ENCODE measurements at regions not wholly inside any gene's neighbourhood (a gene's known extent, or its start where the extent isn't known, plus 50 kb on each side); places are given as distances from the start of the nearest gene placed in this dataset.
A peak's percentile ranks its signal among the peaks of the same experiment; 100 is the strongest.

GRCh38 chr20:52016022-52016421, 175.6 kb downstream of the ZFP64 start:
- no peak for ATAC-seq
- Histone ChIP-seq H3K4me3 (no peak overlapping the region), H3K36me3 (replicated peaks in 1 of 2; ENCODE audit: insufficient read depth in 1 of 2, low read depth in 2 of 2) (no peaks in the 10 kb centered on the region), H3K27me3 (no peaks in the 10 kb centered on the region), H3K9me3 (no peaks in the 10 kb centered on the region), H3K27ac (no peak overlapping the region), H3K4me1 (no peaks in the 10 kb centered on the region)
- WGBS, 2 donors: 71 to 79% methylated on average over 5 of the region's 5 CpGs
- intact Hi-C loops (cut with DNase I): no loop called here
- no peak for DNase-seq
- TF ChIP-seq POLR2A (IDR thresholded peaks at IDR 0.05) (no peak), CTCF (IDR thresholded peaks at IDR 0.05) (no peak)

- TF ChIP-seq CTCF (IDR thresholded peaks at IDR 0.05) (no peak), POLR2A (IDR thresholded peaks at IDR 0.05) (no peak)
Measured at GRCh38 chr20:52015155-52015554, 176.4 kb downstream of the ZFP64 start.

GRCh38 chr20:52012079-52012478, 179.5 kb downstream of the ZFP64 start:
- Histone ChIP-seq H3K4me3 (no peak overlapping the region), H3K36me3 (replicated peaks in 1 of 2; ENCODE audit: insufficient read depth in 1 of 2, low read depth in 2 of 2) (no peaks in the 10 kb centered on the region), H3K27ac (no peak overlapping the region), H3K27me3 (no peaks in the 10 kb centered on the region), H3K4me1 (no peaks in the 10 kb centered on the region), H3K9me3 (no peaks in the 10 kb centered on the region)
- intact Hi-C loops (cut with DNase I): no loop called here
- 75 to 83% methylated on average over 5 of the region's 5 CpGs for WGBS, 2 donors
- ATAC-seq: no peak
- no peak for TF ChIP-seq POLR2A (IDR thresholded peaks at IDR 0.05)
- TF ChIP-seq CTCF (IDR thresholded peaks at IDR 0.05): no peak
- no peak for DNase-seq

More at GRCh38 chr20:52015155-52015554, 176.4 kb downstream of the ZFP64 start:
- H3K27ac ChIP-seq: peak overlapping the region in 1 of 4 donors; percentile 27
- 54 to 66% methylated on average over 5 of the region's 5 CpGs for WGBS, 2 donors
- no peaks in the 10 kb centered on the region for H3K27me3 ChIP-seq
- DNase-seq (no peak), ATAC-seq (no peak)
- no peaks in the 10 kb centered on the region for H3K9me3 ChIP-seq
- intact Hi-C loops (cut with DNase I): no loop called here
- no peak overlapping the region for H3K4me3 ChIP-seq
- H3K4me1 ChIP-seq: no peaks in the 10 kb centered on the region
- H3K36me3 ChIP-seq (replicated peaks in 1 of 2; ENCODE audit: insufficient read depth in 1 of 2, low read depth in 2 of 2): no peaks in the 10 kb centered on the region

GRCh38 chr20:52011093-52011492, 180.5 kb downstream of the ZFP64 start:
- no peaks in the 10 kb centered on the region for H3K27me3 ChIP-seq
- WGBS, 2 donors: 84 to 89% methylated on average over 3 of the region's 3 CpGs
- H3K9me3 ChIP-seq: no peaks in the 10 kb centered on the region
- ATAC-seq (no peak), DNase-seq (no peak)
- H3K4me3 ChIP-seq: no peak overlapping the region
- intact Hi-C loops (cut with DNase I): no loop called here
- TF ChIP-seq CTCF (IDR thresholded peaks at IDR 0.05) (no peak), POLR2A (IDR thresholded peaks at IDR 0.05) (no peak)
- H3K27ac ChIP-seq: no peak overlapping the region
- H3K36me3 ChIP-seq (replicated peaks in 1 of 2; ENCODE audit: insufficient read depth in 1 of 2, low read depth in 2 of 2): no peaks in the 10 kb centered on the region
- H3K4me1 ChIP-seq: no peaks in the 10 kb centered on the region

GRCh38 chr20:52010541-52010940, 181.0 kb downstream of the ZFP64 start:
- TF ChIP-seq POLR2A (IDR thresholded peaks at IDR 0.05) (no peak), CTCF (IDR thresholded peaks at IDR 0.05) (no peak)
- DNase-seq (no peak), ATAC-seq (no peak)
- intact Hi-C loops (cut with DNase I): no loop called here
- no peaks in the 10 kb centered on the region for H3K9me3 ChIP-seq
- H3K27ac ChIP-seq: no peak overlapping the region
- no peaks in the 10 kb centered on the region for H3K27me3 ChIP-seq
- H3K4me1 ChIP-seq: no peaks in the 10 kb centered on the region
- H3K36me3 ChIP-seq (replicated peaks in 1 of 2; ENCODE audit: insufficient read depth in 1 of 2, low read depth in 2 of 2): no peaks in the 10 kb centered on the region
- no peak overlapping the region for H3K4me3 ChIP-seq
- WGBS, 2 donors: 76 to 77% methylated on average over 11 of the region's 11 CpGs

All from body of pancreas (tissue), 4 donors.